ENCODE measurements at regions not wholly inside any gene's neighbourhood (a gene's known extent, or its start where the extent isn't known, plus 50 kb on each side); places are given as distances from the start of the nearest gene placed in this dataset.
"Not testable (repeated sequence)": the region's sequence is repeated elsewhere in the genome, so short reads cannot be mapped to it uniquely, and the experiment has no call there.

DNA sequence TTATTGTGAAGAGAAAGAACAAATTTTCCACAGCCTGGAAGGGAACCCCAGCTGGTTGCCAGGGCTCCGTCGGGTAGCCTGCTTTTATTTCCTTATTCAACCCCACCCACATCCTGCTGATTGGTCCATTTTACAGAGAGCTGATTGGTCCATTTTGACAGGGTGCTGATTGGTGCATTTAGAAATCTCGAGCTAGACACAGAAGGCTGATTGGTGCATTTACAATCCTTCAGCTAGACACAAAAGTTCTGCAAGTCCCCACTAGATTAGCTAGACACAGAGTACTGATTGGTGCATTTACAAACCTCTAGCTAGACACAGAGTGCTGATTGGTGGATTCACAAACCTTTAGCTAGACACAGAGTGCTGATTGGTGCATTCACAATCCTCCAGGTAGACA, 241.1 kb downstream of the TFEC start:
- not testable (repeated sequence) for DNase-seq

DNA sequence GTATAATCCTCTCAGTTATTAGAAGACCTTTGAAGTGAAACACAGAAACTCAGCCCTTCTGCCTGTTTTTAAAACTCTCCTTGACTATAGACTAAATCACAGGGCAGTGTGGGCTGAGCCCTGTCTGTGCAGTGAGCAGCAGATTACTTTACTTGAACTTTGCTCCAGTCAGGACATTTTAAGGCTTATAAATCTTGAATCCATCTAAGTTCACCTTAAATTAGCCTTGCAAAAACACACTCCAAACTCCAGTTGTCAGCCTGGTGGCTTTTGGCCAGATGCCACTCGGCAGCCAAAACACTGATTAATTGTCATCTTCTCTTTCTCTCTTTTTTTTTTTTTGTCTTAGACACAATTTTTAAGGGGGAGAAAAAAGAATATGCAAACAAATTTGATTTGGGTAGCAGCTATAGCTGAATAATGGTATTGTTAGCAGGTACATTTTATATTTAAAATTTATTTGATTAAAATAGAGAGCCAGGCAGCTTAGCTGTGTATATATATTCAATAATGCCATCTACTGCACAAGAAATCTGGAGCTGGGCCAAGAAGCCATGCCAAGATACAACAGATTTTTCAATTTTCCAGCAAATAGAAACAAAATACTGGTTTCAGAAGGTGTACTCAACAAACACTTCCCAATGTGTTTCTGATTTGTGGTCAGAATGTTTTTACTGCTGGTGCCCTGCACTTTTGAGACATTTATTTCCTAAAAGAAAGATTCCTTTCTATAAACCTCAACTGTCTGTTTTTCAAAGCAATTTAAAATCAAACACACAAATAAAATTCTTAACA, 247.7 kb downstream of the TFEC start:
- no peak for DNase-seq

DNA sequence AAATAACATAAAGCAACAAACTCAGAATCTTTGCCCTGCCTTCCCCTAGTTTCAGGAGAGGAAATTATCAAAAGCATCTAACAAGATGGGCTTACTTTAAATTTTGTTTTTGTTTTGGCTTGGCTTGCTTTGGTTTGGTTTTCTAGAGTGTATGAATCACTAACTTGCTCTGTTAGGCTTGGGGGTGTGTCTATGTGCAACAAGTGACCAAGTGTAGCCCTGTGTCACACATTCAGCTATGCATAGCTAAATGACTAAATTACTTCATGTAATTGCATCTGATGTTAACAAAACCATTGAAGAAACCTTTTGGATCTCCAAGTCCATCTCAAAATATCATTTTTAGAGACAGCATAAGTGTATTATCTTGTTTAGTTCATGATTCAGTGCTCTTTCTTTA, 251.0 kb downstream of the TFEC start:
- no peak for DNase-seq

DNA sequence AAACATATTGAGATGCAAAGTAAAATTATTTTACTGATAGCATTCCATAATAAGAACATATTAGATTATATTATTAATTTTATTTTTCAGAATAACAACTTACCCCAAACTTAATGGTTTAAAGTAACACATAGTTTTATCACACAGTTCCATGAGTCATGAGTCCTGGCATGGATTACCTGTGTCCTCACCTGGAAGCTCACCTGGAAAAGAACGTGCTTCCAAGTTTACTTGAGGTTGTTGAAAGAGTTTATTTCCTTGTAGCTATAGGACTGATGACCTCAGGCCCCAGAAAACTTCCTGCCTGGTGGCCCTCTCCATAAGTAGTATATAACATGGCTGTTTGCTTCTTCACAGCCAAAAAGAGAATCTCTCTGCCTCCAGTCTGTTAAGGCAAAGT, 254.6 kb downstream of the TFEC start:
- no peak for DNase-seq

DNA sequence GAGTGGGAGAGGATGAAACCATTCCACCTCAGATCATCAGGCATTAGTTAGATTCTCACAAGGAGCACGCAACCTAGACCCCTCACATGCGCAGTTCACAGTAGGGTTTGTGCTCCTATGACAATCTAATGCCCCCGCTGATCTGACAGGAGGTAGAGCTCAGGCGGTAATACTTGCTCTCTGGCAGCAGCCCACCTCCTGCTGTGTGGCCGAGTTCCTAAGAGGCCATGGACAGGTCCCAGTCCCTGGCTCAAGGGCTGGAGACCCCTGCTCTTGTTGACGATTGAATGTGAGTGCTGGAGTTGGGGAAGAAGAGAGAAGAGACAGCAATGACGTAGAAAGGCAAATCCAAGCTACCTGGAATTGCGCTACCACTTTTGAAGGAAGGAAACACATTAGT, 267.2 kb downstream of the TFEC start:
- DNase-seq = no peak

DNA sequence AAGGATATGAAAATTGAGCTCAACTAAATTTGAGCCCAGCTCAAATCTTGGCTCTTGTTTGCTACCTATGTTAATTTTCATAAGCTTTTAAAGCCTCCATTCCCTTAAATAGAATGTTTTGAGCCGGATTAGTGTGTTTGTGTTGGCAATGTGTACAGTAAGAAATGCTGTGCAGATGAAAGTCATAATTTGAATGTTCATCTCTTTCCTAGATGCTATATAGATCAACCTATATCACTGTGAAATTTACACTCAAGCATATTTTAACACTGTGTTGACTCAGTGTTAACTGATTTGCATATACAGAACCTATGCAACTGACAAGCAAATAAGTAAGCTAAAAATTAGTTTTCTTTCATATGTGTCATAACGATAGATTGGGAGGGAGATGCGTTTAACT, 272.5 kb downstream of the TFEC start:
- DNase-seq = no peak

DNA sequence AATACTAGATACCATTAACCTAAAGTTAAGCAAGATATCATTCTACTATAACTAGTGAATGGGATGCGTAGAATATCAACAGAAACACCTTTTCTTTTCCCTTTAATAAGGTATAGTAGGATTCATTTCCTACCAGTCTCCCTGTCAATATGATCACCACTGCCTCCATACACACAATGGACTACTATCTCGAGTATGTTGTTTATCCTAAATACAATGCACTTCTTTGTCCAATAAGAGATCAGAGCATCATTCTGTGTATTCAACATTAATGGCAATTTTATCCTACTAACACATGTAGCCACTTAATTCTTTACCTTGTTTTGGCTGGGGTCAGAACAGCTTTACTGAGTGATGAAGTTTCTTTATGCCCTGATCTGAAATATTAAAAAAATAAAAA, 276.3 kb downstream of the TFEC start:
- no peak for DNase-seq

DNA sequence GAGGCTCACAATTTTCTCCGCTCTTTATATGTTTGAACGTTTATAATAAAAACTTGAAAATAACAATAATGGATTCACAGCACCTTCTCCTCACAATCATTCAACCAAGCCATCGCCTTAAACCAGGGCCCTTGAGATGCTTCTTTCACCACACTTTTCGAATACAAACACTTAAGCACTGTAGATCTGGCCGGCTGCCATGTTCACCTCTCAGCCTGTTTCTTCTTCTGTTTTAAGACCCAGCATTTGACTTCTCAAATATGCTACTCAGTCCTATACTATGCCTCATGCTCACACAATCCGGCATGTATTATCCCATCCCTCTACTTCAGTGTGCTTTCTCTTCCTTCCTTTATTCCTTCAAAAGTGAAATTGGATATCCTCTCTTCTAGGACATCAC, 280.6 kb downstream of the TFEC start:
- DNase-seq = no peak

DNA sequence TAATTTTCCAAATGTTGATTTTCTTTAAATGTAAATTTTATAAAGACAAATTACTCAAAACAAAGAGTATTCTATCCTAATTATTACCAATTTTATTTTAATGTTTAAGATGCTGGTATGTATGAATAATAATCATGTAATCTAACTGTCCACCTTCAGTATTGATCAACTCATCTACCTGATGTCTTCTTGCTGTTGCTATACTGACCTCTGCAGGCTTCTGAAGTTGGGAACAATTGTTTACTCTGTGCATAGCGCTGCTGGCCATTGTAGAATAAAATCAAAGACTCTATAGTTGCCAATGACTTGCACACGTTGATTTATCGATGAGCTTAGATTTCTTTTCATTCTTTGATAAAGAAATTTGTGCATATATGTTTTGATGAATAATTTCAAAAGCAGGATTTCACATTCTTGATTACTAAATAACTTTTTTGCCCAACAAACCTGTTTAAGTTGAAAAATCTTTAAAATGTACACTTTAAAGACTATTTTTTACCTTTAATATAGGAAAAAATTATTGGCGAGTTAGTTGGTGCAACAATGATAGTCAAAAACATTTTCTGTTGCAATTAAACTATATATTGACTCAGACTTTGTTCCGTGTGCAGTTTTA, 282.3 kb downstream of the TFEC start:
- DNase-seq = no peak

DNA sequence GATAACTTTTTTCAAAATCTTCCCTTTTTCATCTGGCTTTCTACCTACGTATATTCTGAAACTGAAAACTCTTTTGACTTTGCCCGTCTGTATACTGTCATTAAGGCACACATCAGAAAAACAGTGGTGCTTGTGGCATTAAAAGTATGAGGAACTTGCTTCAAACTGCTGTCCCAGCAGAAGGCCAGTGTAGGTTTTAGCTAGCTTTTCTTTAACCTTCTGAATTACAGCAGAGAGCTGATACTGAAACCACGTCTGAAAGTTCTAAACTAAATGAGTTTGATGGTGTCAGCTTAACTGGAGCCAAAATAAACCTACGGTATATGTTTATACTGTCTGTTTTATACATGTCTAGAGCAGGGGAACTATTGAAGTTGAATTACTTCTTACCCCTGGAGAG, 283.4 kb downstream of the TFEC start:
- DNase-seq = no peak

DNA sequence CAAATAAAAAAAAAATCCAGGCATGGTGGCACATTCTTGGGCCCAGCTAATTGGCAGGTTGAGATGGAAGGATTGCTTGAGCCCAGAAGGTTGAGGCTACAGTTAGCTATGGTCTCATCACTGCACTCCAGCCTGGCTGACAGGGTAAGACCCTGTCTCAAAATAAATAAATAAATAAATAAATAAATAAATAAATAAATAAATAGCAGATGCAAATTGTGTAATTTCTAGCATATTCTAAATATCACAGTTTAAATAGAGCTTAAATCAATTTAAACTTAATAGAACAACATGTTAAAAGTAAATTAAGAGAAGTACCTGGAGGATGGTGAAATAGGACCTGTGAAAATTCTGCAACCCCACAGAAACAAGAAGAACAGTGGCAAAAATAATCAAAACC, 290.5 kb downstream of the TFEC start:
- no peak for DNase-seq

DNA sequence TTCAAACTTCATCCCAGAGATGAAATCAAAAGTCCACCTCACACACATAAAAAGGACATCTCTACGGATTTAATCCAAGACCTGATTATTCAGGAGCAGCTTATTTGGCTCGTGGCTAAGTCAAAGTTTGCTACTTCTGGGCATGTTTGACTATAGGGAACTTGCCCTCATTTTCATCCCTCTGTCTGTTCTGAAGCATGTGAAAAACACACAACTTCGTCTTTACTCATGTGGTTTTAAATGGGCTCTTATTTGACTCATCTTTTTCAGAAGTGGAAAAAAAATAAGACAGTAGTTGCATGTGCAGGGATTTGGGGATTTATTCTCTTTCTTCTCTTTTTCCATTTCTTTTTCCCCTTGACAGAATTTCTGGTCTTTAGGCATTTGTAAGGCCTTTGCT, 295.9 kb downstream of the TFEC start:
- DNase-seq = no peak

DNA sequence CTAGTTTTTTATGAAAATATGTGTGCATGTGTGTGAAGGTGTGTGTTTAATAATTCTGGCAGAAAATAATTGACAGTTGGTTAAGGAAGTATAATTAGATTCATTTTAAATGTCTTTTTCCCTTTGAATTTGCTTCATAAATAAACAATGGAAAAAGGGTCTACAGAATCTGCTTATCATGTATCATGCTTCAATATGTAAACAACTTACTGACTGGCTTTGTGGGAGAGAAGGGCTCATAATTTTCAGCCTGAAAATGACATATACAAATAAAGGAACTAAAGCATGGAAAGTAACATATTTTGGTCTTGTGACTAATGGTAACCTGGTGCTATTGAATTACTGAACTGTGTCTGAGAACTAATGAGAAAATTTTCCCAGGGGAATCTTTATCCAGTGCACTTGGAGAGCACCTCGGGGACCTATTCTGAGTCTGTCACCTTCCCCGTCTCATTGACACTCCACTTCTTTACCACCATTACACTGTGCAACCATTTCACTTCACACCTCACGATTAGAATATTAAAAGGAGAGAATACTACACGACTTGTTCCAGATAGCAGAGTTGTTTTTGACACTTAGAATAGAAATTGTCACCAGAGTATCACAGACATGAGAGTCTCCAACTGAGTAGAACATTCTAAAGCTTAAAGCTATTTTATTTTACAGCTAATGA, 298.6 kb downstream of the TFEC start:
- DNase-seq = no peak

DNA sequence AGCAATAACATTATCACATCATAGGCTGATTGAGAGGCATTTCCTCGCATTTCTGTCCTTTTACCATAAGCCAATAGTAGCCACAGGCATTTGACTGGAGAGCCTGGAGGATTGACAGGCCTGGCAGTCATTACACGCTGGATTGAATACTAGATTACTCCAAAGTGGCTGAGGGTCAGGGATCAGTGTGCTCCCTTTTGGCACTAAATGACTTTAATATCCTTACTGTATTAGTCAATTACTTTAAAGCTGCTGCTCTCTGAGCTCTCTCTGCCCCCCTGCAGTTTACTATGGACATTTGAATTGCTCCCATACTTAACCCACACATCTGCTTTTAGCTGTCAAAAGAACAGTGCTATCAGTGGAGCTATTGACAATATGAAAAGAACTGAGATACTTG, 302.0 kb downstream of the TFEC start:
- DNase-seq = no peak

DNA sequence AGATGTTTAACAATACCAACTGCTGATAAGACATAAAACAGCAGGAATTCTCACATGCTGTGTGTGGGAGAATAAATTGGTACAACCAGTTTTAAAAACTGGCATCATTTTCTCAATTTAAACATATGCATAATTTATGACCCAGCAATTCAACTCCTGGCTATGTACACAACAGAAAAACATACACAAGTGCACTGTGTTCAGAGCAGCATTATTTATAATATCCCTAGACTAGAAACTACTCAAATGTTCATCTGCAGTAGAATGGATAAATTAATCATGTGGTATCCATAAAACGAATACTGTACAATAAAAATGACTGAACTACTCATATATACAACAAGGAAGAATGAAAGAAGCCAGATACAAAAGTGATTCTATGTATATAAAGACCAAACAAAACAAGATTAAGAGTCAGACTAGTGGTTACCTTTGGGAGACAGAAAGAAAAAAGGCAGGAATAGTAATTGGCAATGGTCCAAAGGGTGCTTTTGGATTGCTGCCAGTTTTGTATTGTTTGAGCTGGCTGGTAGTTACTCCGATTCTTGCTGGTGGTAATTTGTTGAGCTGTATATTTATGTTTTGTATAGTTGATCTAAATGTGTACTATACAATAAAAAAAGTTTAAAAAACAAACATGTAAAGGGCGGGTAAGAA, 306.0 kb downstream of the TFEC start:
- DNase-seq = no peak

DNA sequence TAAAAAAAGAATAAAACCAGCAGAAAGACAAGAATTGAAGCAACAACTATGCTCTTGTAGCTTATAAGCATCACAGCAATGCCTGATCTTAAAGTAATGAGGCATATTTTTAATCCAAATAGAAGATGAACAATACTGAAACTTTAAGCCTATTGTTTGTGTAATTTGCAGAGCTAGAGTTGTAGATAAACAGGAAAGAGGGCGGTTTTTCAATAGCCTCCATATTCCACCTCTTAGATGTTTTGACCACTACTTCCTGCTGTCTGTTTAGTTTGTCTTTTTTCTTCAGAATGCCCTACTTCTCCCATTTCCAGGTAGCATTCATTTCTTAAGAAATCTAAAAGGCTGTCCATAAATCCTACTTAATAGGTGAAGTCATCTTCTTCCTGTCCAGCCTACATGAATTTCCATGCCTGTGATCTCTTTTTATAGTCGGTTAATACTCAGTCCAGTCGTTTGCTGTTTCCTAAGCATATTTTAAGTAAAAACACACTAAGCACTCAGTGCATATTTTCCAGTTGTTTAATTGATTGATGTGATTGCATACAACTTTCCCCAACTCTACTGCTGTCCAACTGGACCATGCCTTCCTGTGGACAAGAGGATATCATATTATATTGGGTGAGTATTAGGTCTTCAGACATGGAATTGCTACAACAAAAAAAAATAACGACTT, 308.1 kb downstream of the TFEC start:
- no peak for DNase-seq

DNA sequence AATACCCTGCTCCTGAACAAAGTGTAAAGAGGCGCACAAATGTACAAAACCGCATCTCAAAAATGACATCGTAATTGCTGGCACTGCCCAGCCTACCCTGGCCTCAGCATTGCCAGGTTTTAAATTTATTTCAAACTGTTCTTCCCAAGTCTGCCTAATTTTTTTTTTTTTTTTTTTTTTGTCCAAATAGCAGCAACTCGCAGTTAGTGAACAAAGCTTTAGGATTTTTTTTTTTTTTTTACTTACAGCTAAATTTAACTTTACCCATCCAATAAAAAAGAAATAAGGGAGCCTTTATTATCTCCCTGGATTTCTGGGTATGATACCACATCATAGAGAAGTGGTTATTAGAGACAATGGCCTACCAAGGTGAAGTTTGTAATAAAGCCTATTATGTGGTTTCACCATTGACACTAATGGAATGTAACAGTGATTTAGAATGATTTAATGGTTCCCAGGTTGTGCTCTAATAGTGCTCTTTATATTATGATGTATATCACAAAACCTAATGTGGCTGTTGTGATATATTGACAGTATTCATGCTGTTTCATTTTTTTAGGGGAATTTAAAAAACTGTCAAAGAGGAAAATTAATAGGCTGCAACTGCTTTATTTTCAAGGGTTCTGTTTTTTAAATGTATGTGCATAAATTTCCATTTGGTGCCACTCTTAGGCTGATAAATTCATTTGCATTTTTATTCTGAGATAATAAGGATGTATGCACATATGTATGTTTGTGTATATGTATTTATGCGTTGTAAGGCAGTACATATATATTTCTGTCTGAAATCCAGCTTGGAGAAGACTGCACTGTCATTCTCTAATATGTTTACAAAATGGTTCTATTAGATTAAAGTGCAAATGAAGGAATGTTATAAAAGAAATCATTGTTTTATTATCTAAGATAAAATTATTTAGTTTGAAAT, 309.0 kb downstream of the TFEC start:
- no peak for DNase-seq

DNA sequence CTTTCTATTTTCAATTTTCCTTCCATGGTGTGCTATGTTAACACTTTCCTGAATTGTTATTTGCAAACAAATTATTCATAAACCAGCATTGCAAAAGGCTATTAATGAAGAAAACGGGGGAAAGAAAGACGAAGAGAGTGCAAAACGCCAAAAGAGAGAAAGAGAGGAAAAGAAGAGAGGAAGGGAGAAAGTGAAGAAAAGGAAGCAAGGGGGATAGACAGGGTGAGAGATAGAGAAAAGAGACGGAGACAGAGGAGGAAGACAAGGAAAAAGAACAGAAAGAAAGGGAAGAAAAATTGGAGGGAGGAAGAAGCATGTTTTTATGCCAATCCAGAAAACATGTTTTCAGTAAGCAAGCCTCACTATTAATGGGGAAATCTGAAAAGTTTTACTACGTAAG, 310.6 kb downstream of the TFEC start:
- no peak for DNase-seq

DNA sequence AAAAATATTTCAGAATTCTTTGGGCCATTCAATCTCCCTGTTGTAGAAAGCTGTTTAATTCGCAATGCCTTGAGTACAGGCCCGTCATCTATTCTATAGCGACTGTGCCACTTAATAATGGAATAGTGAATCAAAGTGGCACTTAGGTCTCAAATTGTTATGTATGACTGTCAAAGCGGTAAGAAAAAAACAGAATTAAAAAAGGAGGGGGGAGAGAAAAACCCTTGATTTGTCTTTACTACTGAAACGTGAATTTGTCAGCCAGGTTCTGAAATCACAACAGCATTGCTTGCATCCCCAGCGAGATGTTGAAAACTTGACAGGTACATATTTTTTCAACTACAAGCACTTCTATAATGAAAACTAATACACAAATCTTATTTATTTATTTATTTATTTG, 320.9 kb downstream of the TFEC start:
- DNase-seq = no peak

DNA sequence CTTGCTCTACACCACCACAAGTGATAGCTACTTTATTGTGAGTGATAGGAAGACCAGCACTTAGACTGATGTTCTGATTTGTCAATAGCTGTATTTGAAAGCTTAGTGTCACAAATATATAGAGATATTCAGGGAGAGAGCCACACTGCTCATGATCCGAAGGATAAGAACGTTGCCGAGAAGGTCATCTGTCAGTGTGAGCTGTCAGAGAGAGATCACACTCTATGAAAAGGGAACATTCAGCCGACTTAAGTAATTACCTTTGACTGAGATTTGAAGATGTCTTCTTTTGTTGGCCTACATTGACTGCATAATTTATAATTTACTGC, 322.6 kb downstream of the TFEC start:
- no peak for DNase-seq

DNA sequence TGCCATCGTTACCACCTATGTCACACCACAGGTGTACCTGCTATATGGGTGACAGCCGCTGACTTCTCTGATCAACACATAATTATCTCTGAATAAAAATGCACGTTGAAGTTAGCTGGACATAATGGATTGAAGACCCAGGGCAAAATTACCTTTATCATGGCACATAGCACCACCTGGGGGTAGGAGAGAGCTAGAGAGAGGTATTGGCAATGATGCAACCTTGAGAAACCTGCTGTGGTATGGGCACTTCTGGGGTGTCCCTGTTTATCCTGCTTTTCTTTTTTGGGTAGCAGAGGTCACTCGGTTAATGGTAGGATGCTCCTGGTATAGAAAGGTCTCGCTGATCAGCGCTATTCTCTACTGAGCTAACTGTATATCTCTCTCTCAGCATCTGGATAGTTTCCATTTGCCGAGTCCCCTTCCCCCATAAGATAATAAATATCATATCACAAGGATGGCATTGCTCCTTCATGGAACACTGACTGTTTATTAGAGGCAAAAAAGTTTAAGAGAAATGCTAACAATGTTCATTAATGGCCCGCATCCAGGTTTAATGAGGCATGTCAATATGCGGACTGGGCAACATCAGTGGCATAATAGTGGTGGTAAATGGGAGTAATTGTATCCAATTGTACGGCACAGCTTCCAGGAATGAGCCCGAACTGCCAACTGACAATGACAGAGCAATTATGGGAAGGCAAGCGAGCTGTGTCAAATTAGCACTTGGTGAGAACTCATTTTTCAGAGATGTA, 323.1 kb downstream of the TFEC start:
- no peak for DNase-seq

DNA sequence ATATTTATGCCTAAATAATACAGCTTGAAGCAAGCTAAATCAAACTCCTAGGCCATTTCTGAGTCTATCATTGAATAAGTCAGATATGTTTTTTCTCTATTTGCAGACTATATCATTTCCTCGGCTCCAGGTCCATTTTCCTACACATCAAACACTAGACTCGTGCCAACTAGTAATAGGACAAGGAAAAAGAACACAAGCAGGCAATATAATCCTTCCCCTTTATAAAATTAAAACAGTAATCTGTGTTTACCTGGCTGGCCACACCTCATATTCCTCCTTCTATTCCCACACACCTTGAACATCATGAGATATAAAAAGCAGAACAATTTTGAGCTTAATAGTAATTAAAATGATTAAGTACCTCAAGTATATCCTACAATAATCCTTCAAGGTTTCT, 325.7 kb downstream of the TFEC start:
- no peak for DNase-seq

Data from stimulated activated naive CD4-positive, alpha-beta T cell (primary cell).